ENCODE measurements at regions not wholly inside any gene's neighbourhood (a gene's known extent, or its start where the extent isn't known, plus 50 kb on each side); places are given as distances from the start of the nearest gene placed in this dataset.

DNA sequence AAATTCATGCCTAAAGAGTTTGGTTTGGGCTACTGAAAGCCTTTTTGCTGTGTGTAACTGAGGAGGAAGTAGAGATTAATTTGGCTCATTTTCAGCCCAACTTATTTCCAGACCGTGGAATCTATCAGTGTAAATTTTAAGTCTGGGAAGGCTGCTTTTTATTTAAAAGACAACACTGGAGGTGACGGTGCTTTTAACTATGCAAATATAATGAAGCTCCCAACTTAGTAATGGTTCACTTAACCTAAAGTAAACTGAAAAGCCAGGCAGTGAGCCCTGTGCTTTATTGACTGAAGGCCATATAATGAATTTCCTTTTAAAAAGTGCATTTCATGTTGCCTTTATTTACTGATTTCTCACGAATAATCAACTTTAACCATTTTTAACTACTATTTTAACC is 127.2 kb downstream of the NPY start:
- Mint-ChIP-seq H3K27me3 (peaks cover 16% of the 10 kb centered on the region), H3K4me3 (no peak overlapping the region), H3K27ac (no peak overlapping the region), H3K9me3 (ENCODE audit: insufficient read depth) (peaks cover 5% of the 10 kb centered on the region), H3K4me1 (peaks cover 2% of the 10 kb centered on the region)
- Histone ChIP-seq H3K36me3 (replicated peaks in 1 of 2; ENCODE audit: control extremely low read depth in 1 of 2, control insufficient read depth in 1 of 2, extremely low read depth in 1 of 2, insufficient read depth in 2 of 2, low read length in 1 of 2) (no peaks in the 10 kb centered on the region), H3K9ac (ENCODE audit: low read length) (no peak overlapping the region), H3K4me3 (ENCODE audit: control extremely low read depth in 1 of 5, extremely low read depth in 1 of 5, insufficient read depth in 1 of 5, low read depth in 2 of 5, low read length in 4 of 5) (no peak overlapping the region), H3K27me3 (replicated peaks in 1 of 4; ENCODE audit: control extremely low read depth in 1 of 4, control insufficient read depth in 3 of 4, insufficient read depth in 4 of 4, low read length in 3 of 4) (no peaks in the 10 kb centered on the region), H2AFZ (ENCODE audit: insufficient read depth, low read depth, low read length, poor library complexity, severe bottlenecking) (no peak overlapping the region), H3K79me2 (ENCODE audit: control insufficient read depth, insufficient read depth, low read length) (no peaks in the 10 kb centered on the region), H3K9me3 (ENCODE audit: control extremely low read depth in 1 of 3, control insufficient read depth in 2 of 3, insufficient read depth in 1 of 3, low read length in 2 of 3) (peaks cover 0 to 5% (median 0%) of the 10 kb centered on the region in 3 donors), H4K20me1 (ENCODE audit: control insufficient read depth, insufficient read depth, low read length, poor library complexity, severe bottlenecking) (no peaks in the 10 kb centered on the region), H3K4me1 (ENCODE audit: control insufficient read depth in 2 of 2, insufficient read depth in 2 of 2, low read length in 2 of 2) (peaks cover under 1 to 2% of the 10 kb centered on the region in 2 donors), H3K4me2 (replicated peaks; ENCODE audit: low read depth, low read length, poor library complexity, severe bottlenecking) (no peak overlapping the region), H3K27ac (ENCODE audit: low read length in 2 of 2) (no peak overlapping the region)
- no CpG with 5 or more reads among the region's 3 CpGs for WGBS (ENCODE audit: insufficient coverage)
- DNase-seq (no peak), ATAC-seq (ENCODE audit: low read depth) (no peak)
- intact Hi-C loops (cut with micrococcal nuclease), result no loop called here
- CTCF ChIA-PET, result no interaction called here
- POLR2A ChIA-PET, result no interaction called here
- TF ChIP-seq CTCF (IDR thresholded peaks at IDR 0.05) (no peak), EZH2 (IDR thresholded peaks at IDR 0.05; ENCODE audit: borderline replicate concordance, insufficient read depth, low read depth, low read length, poor library complexity, severe bottlenecking) (no peak)

DNA sequence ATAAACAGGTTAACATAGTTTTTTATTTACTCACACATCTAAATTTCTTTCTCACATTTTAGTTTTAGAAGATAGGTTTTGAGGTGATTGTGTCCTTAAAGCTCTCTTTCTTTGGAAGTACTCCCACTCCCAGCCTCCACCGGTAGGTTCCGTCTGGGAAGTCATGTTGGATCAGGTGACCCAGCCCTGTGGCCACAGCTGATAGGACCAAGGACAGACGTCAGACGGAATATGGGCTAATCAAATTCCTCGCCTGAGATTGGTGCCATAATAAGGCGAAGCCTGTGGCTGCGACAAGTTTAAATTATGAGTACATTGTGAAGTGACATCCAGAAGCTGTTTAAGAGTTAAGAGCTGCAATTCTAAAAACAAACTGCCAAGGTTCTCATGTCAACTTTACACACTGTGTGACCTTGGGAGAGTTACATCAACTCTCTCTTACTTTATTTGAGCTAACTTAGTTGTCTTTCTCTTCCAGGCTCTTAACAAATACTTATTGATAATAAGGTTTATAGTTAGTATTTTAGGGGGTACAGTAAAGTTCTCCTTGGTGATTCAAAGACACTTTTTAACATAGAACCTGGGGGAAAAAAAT is 133.6 kb downstream of the NPY start:
- H3K4me3 ChIP-seq (ENCODE audit: control extremely low read depth in 1 of 5, extremely low read depth in 1 of 5, insufficient read depth in 1 of 5, low read depth in 2 of 5, low read length in 4 of 5), result no peak overlapping the region
- no peaks in the 10 kb centered on the region for H3K27me3 ChIP-seq (replicated peaks in 1 of 4; ENCODE audit: control extremely low read depth in 1 of 4, control insufficient read depth in 3 of 4, insufficient read depth in 4 of 4, low read length in 3 of 4)
- POLR2A ChIA-PET, result interaction anchor here (0.6 kb wide), 1 partner anchor 427 kb away, joined by 3 read pairs; no protein-coding TSS in a partner anchor
- CTCF ChIA-PET, result no interaction called here
- no peaks in the 10 kb centered on the region for H3K4me1 Mint-ChIP-seq
- no peak overlapping the region for H3K4me2 ChIP-seq (replicated peaks; ENCODE audit: low read depth, low read length, poor library complexity, severe bottlenecking)
- DNase-seq (no peak), ATAC-seq (ENCODE audit: low read depth) (no peak)
- H3K9ac ChIP-seq (ENCODE audit: low read length), result no peak overlapping the region
- 86% methylated on average over 4 of the region's 7 CpGs for WGBS (ENCODE audit: insufficient coverage)
- H3K4me1 ChIP-seq (ENCODE audit: control insufficient read depth in 2 of 2, insufficient read depth in 2 of 2, low read length in 2 of 2), result no peaks in the 10 kb centered on the region
- H3K79me2 ChIP-seq (ENCODE audit: control insufficient read depth, insufficient read depth, low read length), result no peaks in the 10 kb centered on the region
- H3K9me3 Mint-ChIP-seq (ENCODE audit: insufficient read depth), result peaks cover 5% of the 10 kb centered on the region
- intact Hi-C loops (cut with micrococcal nuclease), result no loop called here
- no peak overlapping the region for H3K27ac Mint-ChIP-seq
- no peak overlapping the region for H3K27ac ChIP-seq (ENCODE audit: low read length in 2 of 2)
- no peak overlapping the region for H3K4me3 Mint-ChIP-seq
- no peaks in the 10 kb centered on the region for H4K20me1 ChIP-seq (ENCODE audit: control insufficient read depth, insufficient read depth, low read length, poor library complexity, severe bottlenecking)
- peaks cover 0 to 5% (median 0%) of the 10 kb centered on the region in 3 donors for H3K9me3 ChIP-seq (ENCODE audit: control extremely low read depth in 1 of 3, control insufficient read depth in 2 of 3, insufficient read depth in 1 of 3, low read length in 2 of 3)
- H2AFZ ChIP-seq (ENCODE audit: insufficient read depth, low read depth, low read length, poor library complexity, severe bottlenecking), result no peak overlapping the region
- peaks cover 4% of the 10 kb centered on the region for H3K27me3 Mint-ChIP-seq
- H3K36me3 ChIP-seq (replicated peaks in 1 of 2; ENCODE audit: control extremely low read depth in 1 of 2, control insufficient read depth in 1 of 2, extremely low read depth in 1 of 2, insufficient read depth in 2 of 2, low read length in 1 of 2), result no peaks in the 10 kb centered on the region
- TF ChIP-seq EZH2 (IDR thresholded peaks at IDR 0.05; ENCODE audit: borderline replicate concordance, insufficient read depth, low read depth, low read length, poor library complexity, severe bottlenecking), result no peak
- no peak for TF ChIP-seq CTCF (IDR thresholded peaks at IDR 0.05)

All from B cell (primary cell).